ENCODE measurements at regions not wholly inside any gene's neighbourhood (a gene's known extent, or its start where the extent isn't known, plus 50 kb on each side); places are given as distances from the start of the nearest gene placed in this dataset.

DNA sequence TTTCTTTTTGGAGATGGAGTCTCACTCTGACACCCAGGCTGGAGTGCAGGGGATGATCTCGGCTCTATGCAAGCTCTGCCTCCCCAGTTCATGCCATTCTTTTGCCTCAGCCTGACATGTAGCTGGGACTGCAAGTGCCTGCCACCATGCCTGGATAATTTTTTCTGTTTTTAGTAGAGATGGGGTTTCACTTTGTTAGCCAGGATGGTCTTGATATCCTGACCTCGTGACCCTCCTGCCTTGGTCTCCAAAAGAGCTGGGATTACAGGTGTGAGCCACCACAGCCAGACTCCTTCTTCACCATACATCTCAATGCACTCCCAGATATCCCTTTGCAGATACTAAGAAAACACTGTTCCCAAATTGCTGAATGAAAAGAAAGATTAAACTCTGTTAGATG lies 224.3 kb downstream of the OR4A5 start:
- no peak for TF ChIP-seq POLR2A (IDR thresholded peaks at IDR 0.05)
- TF ChIP-seq, protein P1, sequence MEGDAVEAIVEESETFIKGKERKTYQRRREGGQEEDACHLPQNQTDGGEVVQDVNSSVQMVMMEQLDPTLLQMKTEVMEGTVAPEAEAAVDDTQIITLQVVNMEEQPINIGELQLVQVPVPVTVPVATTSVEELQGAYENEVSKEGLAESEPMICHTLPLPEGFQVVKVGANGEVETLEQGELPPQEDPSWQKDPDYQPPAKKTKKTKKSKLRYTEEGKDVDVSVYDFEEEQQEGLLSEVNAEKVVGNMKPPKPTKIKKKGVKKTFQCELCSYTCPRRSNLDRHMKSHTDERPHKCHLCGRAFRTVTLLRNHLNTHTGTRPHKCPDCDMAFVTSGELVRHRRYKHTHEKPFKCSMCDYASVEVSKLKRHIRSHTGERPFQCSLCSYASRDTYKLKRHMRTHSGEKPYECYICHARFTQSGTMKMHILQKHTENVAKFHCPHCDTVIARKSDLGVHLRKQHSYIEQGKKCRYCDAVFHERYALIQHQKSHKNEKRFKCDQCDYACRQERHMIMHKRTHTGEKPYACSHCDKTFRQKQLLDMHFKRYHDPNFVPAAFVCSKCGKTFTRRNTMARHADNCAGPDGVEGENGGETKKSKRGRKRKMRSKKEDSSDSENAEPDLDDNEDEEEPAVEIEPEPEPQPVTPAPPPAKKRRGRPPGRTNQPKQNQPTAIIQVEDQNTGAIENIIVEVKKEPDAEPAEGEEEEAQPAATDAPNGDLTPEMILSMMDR (IDR thresholded peaks at IDR 0.05) = no peak
